ENCODE measurements at regions not wholly inside any gene's neighbourhood (a gene's known extent, or its start where the extent isn't known, plus 50 kb on each side); places are given as distances from the start of the nearest gene placed in this dataset.

DNA sequence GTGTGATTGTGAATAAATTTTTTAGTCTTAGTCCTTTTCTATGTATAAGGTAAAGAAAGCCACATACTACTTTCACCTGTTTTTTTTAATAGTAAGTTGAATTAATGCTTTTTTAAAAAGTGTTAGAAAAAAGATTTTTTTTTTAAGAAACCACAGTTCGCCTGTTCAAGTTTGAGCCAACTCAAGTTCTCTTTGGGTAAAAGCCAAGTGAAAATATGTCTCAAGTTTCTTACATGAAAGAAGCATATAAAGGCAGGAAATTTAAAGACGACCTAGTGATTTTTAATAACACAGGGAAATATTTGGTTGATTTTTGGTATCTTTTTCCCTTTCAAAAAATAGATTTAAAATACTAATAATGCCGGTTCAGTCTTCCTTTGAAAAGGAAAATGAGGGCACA is 369.9 kb upstream of the NR3C2 start:
- no peak for DNase-seq (ENCODE audit: low spot score)

DNA sequence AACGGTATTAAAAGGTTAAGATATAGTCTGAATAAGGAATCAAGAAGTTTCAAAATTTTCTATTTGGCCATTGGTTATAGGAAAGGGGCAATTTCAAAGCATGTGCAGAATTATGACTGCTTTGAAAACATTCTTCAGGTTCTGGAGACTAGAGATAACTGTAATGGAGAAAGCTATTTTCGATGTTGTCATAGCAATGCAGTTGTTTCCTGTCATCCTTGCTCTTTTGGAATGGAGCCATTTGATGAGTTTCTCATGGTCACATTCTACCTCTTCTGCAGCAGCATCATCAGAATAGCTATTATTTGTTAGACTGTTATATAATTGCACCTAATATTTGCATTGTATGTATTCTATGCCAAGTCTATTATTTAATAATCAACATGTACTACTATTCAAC is 368.2 kb upstream of the NR3C2 start:
- DNase-seq (ENCODE audit: low spot score), result no peak

DNA sequence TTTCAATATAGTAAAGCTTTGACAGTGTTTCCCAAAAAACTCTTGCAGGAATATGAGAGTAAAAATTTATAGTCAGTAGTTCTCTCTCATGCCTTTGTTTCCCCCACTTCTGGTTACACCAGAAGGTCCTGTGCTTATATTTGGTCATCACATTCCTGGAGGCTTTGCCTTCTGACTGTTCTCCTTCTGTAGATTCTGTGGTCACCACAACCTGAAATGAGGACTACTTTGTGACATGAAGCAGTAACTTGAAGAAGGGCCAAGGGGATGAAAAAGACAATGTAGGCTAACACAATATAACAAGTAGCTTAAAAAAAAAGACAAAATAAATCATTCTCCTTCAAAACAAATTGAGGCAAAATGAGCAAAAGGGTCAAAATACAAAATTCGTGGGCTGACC is 366.2 kb upstream of the NR3C2 start:
- DNase-seq (ENCODE audit: low spot score), result no peak

DNA sequence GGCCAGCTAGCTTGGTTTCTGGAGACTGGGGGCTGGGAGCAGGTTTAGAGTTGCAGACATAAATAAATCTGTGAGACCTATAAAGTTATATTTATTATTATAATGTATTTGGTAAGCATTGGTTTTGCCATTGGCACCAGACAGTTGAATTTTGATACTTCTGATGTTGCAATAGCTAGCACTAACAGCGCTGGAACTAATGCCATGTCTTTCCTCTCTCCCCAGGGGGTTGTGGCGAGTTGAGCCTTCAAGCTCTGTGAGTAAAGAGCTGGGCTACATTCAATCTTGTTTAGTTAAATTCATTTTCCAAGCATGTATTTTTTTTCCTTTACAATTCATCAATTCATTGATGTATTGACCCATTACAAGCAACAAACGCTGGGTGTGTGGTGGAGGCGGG is 358.7 kb upstream of the NR3C2 start:
- DNase-seq (ENCODE audit: low spot score), result no peak

DNA sequence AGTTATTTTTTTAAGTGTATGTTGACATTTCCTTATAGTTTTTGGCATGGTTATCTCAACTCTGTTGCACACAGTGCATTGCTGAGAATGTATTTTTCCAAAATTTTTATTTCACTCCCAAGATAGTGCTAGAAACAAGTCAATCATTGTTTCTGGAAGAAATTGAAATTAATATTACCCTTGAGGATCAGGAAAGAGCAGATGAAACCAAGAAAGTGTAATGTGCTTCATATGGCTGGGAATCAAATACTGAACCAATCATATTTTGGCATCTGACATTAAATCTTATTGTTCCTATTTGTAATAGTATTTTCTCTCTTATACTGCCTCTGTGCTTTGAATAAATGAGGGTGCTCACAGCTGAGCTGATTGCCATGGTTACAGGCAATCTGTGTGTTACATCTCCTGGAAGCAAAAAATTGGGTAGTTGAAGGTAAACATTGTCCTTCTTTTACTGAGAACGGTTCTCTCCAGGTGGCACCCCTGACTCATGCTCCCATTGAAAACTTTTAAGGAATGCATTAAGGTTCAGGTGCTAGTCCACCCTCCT is 358.2 kb upstream of the NR3C2 start:
- DNase-seq (ENCODE audit: low spot score), result no peak

DNA sequence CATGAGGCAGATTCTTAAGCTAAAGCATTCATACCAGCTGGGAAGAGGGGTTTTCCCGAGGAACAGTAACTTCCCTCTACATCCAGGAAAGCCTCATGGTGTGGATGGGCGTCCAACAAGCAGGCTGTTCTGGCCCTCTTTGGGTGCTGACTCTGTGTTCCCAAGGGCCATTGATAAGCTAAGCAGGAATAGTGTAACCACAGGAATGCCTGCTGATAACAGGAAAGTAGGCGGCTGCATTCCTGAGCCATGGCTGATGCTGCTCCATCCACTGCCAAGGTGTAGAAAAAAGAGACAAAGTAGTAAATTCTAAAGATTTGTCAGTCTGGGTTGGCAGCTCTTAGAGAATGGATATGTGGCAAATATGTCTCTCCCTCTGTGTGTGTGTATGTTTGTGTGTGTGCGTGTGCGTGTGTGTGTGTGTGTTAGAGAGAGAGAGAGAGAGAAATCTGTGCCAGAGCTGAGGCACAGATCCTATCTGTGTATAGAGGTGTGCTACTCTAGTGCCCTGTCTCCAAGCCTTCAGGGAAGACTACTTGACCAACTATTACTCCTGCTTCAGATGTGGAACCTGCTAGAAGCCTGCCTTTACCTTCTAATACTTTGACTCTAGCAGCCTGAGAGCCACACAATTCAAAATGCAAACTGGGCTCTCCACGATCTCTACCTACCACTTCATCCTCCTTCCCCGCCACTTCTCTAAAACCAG is 353.1 kb upstream of the NR3C2 start:
- DNase-seq (ENCODE audit: low spot score), result no peak

DNA sequence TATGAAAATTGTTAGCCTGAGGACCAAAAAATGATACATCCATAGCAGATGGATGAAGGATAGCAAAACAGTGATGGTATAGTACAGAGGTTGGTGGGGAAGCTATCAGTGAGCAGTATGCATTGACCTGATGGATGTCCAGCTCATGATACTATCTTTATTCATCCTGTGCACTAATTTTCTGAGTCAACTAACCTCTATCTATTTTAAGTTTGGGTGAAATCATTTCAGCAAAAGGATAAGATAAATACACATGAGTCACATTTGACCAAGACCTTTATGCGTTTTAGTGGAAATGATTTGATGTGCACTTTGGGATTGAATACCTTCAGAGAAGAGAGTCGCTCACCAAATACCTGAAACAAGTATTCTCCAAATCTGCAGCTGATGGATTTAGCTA is 351.0 kb upstream of the NR3C2 start:
- no peak for DNase-seq (ENCODE audit: low spot score)

DNA sequence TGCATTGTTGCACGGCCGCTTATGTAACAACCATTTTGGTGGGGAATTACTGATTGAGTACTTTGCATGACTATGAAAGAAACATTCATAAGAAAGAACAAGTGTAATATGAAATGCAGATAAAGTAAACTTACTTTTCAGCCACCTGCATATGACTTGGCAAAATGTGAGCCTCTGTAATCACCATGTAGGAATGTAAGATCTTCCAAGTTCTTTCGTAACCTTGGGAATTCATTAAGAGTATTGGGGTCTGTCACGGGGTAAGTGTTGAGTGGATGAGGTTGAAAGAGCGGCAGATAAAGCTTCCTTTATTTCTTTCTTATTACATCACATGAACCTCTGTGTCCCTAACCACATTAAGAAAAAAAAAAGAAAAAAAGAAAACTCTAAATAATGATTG is 348.5 kb upstream of the NR3C2 start:
- DNase-seq (ENCODE audit: low spot score), result no peak

DNA sequence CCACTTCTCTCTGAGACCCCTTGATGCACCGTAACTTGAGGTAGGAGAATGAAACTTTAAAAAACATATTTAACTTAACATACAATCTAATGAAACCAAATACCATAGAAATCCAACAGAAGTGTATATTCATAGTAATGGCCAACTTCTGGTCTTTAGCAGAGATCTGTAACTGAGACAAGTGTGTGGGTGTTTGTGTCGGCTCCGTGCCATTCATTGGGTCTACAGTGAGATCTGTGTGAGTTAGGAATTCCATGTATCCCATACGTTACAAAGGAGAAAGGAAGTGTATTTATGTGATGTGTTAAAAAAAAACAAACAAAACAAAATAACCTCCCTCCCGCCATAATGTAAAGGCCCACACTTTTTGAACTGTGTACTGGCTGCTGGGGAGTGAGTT is 348.0 kb upstream of the NR3C2 start:
- DNase-seq (ENCODE audit: low spot score), result no peak

DNA sequence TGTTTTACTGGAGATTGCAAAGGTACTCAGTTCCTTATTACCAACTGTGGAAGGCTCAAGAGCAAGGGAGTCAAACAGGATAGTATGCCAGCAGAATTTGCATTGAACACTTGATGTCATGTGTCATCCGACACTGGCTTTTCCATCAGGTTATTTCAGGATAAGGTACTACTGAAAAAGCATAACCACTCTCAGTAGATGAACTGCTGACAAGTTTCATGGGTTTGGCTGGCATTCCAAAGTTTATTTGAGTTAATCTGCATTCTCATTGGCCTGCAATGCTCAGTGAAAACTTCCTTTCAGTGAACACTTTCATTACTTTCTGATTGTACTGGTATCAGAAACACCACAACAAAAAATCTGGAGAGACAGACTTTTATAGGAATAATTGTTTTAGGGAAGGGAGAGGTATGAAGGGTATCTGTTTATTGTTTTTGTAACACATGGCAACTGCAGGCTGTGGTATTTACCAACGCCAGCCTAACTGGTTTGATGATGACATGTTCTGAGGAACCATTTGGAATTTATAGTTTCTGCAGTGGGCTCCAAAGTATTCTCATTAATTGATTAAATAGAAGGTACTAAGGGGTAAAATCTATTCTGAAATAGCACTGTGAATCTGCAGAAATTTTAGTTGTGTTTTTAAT is 345.7 kb upstream of the NR3C2 start:
- no peak for DNase-seq (ENCODE audit: low spot score)

DNA sequence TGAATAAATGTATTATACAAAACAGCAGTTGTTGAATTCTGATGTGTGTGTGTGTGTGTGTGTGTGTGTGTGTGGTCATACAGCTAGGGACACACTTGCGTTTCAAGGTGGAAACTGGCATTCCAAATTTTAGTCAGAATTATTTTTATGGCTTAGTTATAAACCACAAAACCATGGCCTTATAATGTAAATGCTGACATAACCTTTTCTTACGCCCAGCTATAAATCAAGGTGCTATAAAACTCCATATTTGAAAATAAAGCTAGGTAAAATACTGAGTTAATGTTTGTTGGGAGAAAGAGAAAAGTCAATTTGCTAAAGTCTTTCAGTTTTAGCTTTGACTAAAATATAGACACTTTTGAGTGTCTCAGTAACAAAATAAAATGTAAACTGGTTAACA is 345.1 kb upstream of the NR3C2 start:
- no peak for DNase-seq (ENCODE audit: low spot score)

DNA sequence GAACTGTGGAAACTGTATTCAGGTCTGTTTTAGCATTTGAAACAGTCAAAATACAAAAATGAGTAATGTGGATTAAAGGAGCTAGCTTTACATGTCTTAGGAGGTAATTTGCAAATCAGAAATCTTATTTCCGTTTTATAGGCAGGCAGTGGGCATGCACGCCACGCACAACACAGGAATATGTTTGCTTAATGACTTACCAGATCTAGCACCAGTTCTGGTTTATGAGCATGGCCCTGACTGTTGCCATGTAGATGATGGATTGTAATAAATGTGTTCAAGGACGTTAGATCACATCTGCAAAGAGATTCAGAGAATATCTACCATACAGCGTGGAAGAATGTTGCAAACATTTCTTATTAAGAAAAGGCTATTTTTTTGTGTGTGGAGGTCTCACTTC is 344.5 kb upstream of the NR3C2 start:
- no peak for DNase-seq (ENCODE audit: low spot score)

DNA sequence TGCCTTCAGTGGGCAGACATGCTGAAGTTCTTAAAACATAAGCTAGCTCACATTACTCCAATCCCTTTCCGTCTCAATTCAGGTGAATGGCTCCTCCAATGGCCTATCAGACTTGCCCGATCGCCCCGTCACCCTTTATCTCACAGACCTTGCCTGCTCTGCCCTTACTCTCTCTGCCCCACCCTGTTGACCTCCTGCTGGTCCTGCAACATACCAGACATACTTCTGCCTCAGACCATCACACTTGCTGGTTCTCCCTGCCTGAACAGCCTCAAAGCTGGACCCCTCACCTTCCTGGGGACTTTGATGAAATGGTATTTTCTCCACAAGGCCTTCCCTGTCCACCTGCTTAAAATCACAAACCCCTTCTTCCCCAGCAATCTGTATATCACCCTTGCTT is 340.1 kb upstream of the NR3C2 start:
- DNase-seq (ENCODE audit: low spot score), result no peak

DNA sequence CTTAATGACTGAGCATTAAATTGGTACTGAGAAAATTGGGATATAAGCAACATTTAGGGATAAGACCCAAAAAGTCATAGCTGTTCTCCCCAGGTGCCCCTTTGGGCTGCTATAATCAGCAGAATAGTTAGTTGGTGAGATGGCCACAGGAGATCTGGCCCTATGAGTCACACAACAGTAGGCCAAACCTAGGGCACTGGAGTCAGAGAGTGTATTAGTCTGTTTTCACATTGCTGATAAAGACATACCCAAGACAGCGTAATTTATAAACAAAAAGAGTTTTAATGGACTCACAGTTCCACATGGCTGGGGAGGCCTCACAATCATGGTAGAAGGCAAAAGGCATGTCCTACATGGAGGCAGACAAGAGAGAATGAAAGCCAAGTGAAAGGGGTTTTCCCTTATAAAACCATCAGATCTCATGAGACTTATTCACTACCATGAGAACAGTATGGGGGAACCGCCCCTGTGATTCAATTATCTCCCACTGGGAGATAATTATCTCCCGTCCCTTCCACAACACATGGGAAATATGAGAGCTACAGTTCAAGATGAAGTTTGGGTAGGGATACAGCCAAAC is 338.3 kb upstream of the NR3C2 start:
- DNase-seq (ENCODE audit: low spot score), result no peak

DNA sequence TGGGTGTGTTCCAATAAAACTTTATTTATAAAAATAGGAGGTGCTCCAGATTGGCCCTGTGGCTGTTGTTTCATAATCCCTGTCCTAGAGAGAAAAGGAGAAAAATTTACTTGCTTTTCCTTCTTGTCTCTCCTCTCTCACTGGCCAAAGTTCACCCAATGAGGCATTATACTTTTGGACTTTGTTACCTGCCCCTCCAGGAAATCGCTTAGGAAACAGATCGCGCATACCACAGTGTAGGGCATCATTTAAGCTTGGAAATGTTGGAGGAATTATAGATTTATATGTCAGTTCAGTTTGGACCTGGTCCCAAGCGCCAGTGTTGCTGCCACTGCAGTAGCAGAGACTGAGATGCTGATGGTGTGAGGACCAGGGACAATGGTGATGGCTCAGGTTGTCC is 337.6 kb upstream of the NR3C2 start:
- DNase-seq (ENCODE audit: low spot score), result no peak

DNA sequence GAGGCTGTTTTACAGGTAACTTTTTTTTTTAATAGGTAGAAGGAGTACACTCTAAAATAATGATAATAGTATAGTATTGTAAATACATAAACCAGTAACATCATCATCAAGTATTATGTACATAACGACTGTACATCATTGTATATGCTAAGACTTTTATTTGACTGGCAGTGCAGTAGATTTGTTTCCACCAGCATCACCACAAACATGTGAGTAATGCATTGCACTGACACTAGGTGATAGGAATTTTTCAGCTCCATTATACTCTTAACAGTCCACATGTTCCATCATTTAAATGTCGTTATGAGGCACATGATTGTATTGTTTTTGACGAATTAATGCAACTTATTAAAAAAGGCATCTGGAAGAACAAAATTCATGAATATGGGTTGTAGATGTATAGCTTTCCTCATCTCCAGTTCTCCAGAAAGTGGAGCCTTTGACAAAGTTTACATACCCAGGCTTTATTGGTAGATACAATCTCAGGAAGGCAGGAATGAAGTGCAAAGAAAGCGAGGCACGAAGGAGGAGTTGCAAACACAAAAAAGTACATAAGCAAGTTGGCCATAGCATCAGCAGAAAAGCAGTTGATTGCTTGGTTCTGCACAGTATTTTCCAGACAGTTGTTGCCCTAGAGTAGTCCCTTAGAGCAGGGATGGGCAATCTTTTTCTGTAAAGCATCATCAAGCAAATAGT is 336.9 kb upstream of the NR3C2 start:
- DNase-seq (ENCODE audit: low spot score), result no peak

DNA sequence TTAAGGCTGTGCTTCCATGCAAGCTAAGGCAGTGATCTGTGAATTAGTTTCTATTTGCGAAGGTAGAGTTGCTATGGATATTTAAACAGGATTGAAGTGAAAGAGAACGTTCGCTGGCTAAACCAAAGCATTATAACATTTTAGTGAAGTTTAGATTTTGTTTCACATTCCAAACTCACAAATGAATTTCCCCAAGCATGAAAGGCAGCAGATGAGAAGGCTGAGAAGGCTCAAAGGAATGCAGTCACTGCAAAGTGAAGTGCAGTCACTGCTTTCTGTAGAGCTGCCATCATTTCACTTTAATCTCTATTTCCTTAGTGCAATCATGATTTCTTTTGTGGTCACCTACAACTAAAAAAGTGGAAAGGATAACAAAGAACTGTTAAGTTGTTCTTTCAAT is 334.7 kb upstream of the NR3C2 start:
- no peak for DNase-seq (ENCODE audit: low spot score)

DNA sequence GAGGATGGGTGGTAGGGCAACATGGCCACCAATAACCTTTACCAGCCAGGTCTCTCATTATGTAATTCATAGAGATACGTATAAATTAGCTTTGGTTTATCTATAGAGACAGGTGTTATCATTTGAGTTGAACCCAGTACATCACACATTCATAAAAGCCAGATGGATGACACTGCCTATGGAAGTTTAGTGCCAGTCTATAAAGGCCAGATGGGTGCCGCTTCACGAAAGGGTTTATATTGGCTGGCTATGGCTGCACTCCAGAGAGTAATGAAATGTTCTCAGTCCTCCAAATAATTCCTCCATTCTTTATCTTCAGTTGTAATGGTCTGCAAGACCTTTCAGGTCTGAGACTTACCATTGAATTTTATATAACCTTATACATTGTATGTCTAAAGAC is 331.9 kb upstream of the NR3C2 start:
- DNase-seq (ENCODE audit: low spot score), result no peak

DNA sequence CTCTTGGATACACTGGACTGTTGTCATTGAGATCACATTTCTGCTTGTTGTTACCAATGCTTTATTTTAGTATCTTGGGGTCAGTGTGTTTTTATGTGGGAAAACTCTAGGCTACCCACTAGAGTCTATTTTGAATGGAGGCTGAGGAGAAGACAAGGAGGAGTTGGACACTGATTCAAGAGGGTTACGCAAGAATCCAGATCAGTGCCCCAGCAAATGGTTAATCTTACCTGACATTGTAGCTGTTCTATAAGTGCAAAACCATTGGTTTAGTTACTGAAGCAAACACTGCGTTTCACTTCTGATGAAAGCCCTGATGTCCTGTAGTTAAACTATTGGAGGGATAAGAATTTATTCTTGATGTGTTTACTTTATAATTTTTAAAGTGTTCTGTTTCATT is 331.1 kb upstream of the NR3C2 start:
- DNase-seq (ENCODE audit: low spot score), result no peak

DNA sequence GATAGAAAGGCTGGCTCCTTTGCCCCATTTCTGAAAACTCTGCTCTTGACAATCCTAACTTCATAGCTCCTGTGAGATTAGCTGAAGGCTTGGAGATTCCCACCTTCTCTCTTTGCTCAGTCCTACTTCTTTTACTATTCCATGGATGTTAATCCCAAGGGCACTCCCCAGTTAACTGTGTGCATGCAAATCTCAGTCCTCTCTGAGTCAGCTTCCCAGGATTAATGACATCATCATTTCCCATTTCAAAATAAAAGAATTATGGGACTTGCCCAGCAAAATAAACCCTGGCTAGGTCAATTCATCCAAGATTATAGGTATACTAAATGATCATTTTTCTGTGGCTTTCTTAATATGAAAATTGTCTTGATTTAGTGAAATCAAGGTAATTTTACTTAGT is 328.6 kb upstream of the NR3C2 start:
- no peak for DNase-seq (ENCODE audit: low spot score)

DNA sequence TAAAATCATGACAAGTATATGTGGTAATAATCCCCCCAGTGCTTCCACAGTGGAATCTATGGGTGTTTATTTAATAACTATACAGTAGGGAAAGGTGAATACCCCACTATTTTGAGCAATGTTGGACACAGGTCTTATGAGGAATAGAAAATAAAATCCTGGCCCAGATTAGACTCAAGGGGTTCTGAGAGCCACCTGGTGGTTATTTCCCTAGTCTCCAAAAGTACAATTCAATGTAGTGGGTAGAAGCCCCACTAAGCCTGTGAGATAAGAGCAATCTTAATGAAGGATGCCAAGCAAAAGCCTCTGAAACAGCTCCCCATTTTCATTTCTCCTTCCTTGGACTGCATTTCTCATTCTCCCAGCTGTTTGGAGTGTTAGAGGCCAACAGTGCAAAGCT is 328.2 kb upstream of the NR3C2 start:
- no peak for DNase-seq (ENCODE audit: low spot score)

DNA sequence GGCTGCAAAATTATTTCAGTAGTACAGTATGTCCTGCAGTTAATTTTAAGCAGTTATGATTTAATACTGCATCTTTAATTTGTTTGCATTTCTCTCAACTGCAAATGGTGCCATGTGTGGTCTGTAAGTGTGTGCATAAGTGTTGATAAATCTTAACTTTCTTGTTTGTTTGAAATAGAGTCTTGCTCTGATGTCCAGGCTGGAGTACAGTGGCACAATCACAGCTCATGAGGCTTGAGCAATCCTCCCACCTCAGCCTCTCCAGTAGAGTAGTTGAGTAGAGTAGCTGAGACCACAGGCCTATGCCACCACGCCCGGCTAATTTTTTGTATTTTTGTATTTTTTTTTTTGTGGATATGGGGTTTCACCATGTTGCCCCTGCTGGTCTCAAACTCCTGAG is 322.5 kb upstream of the NR3C2 start:
- DNase-seq (ENCODE audit: low spot score), result no peak

DNA sequence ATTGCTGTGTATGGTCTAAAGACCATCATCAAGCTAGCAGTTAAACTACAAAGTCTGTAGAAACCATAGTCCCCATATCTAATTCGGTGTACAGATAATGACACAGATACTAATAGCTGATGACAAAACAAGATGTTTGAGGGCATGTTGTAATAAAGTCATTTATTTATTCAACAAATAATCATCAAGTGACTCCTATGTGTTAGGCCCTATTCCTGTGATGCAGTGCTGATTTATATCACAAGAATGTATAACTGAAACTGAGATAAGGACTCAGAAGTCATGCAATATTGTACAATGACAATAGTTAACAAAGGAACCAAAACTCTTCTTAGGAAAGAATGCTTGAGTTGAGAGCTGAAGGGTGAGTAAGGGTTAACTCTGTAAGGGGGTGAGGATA is 315.0 kb upstream of the NR3C2 start:
- no peak for DNase-seq (ENCODE audit: low spot score)
